Fibroblast of pulmonary artery (primary cell): ENCODE measurements at regions not wholly inside any gene's neighbourhood (a gene's known extent, or its start where the extent isn't known, plus 50 kb on each side); places are given as distances from the start of the nearest gene placed in this dataset.

Experiments
- DNase-seq: peaks from one replicate; pipeline ENCODE4 v3.0.0-alpha.2; 2010; ENCODE audit warnings: low read depth
- H3K4me3 ChIP-seq: replicated peaks from 2 replicates; pipeline ENCODE4 v1.5.1; 2011; ENCODE audit warnings: low read depth, mild to moderate bottlenecking, control low read depth, low read length, moderate library complexity
- CTCF ChIP-seq: IDR thresholded peaks from 2 replicates; pipeline ENCODE4 v1.5.1; 2011; ENCODE audit warnings: mild to moderate bottlenecking, control low read depth, low read length, inconsistent platforms; ENCODE audit errors: missing control alignments

- no peak for DNase-seq
- H3K4me3 ChIP-seq: no peak overlapping the region
- TF ChIP-seq CTCF: no peak
Measured at GRCh38 chr19:28569132-28570131, 643.5 kb downstream of the UQCRFS1 start.

- no peak for DNase-seq
- TF ChIP-seq CTCF: no peak
- no peak overlapping the region for H3K4me3 ChIP-seq
Measured at GRCh38 chr19:28567834-28568233, 645.1 kb downstream of the UQCRFS1 start.

- no peak overlapping the region for H3K4me3 ChIP-seq
- no peak for DNase-seq
- no peak for TF ChIP-seq CTCF
Measured at GRCh38 chr19:28563964-28564921, 648.7 kb downstream of the UQCRFS1 start.

- no peak overlapping the region for H3K4me3 ChIP-seq
- DNase-seq: no peak
- no peak for TF ChIP-seq CTCF
Measured at GRCh38 chr19:28560786-28561185, 652.2 kb downstream of the UQCRFS1 start.

GRCh38 chr19:28558783-28559182 is 654.2 kb downstream of the UQCRFS1 start:
- no peak overlapping the region for H3K4me3 ChIP-seq
- DNase-seq: no peak
- no peak for TF ChIP-seq CTCF

- TF ChIP-seq CTCF: no peak
- H3K4me3 ChIP-seq: no peak overlapping the region
- DNase-seq: no peak
Measured at GRCh38 chr19:28556371-28556770, 656.6 kb downstream of the UQCRFS1 start.
